Neural cell (in vitro differentiated cells): ENCODE measurements at regions not wholly inside any gene's neighbourhood (a gene's known extent, or its start where the extent isn't known, plus 50 kb on each side); places are given as distances from the start of the nearest gene placed in this dataset.

Source experiments
- H2AFZ ChIP-seq: fragments of 200-600, 300-800 bp; sonication (generic), shearing (Covaris generic); 2 replicates; pipeline ENCODE4 v1.6.0; 2014; ENCODE audit warnings: low read depth, mild to moderate bottlenecking, antibody characterized with exemption, low read length, moderate library complexity
- H3F3A ChIP-seq: fragments of 200-600 bp; shearing (Covaris generic); 2 replicates; pipeline ENCODE4 v1.6.1; 2016; ENCODE audit warnings: mild to moderate bottlenecking, moderate library complexity, mixed read lengths, antibody characterized with exemption, low read length; ENCODE audit not compliant: insufficient read depth, poor library complexity, severe bottlenecking
- H3K27ac ChIP-seq: fragments of 200-600, 300-800 bp; sonication (generic), shearing (Covaris generic); 2 replicates; pipeline ENCODE4 v1.5.1; 2014; ENCODE audit warnings: mild to moderate bottlenecking, low read length, moderate library complexity
- H3K27me3 ChIP-seq: fragments of 300-800, 200-600 bp; sonication (generic), shearing (Covaris generic); 2 replicates; pipeline ENCODE4 v1.6.0; 2014; ENCODE audit warnings: mild to moderate bottlenecking, low read depth, low read length, moderate library complexity; ENCODE audit not compliant: insufficient read depth
- H3K36me3 ChIP-seq: fragments of 300-800, 200-600 bp; sonication (generic), shearing (Covaris generic); 2 replicates; pipeline ENCODE4 v1.5.1; 2014; ENCODE audit warnings: mild to moderate bottlenecking, antibody characterized with exemption, low read length, moderate library complexity; ENCODE audit not compliant: insufficient read depth
- H3K4me2 ChIP-seq: fragments of 300-800, 200-600 bp; sonication (generic), shearing (Covaris generic); 2 replicates; pipeline ENCODE4 v1.6.0; 2014; ENCODE audit warnings: mild to moderate bottlenecking, low read length
- H3K4me3 ChIP-seq: fragments of 300-800, 200-600 bp; sonication (generic), shearing (Covaris generic); 2 replicates; pipeline ENCODE4 v1.5.1; 2014; ENCODE audit warnings: mild to moderate bottlenecking, low read length, moderate library complexity
- H3K79me2 ChIP-seq: fragments of 200-600 bp; shearing (Covaris generic); replicated peaks from 2 replicates; pipeline ENCODE4 v1.6.0; 2014; ENCODE audit warnings: mild to moderate bottlenecking, low read length, moderate library complexity; ENCODE audit not compliant: insufficient read depth
- H3K9ac ChIP-seq: fragments of 300-800, 200-600 bp; sonication (generic), shearing (Covaris generic); 2 replicates; pipeline ENCODE4 v1.6.1; 2016; ENCODE audit warnings: mild to moderate bottlenecking, low read length, mixed read lengths
- H3K9me2 ChIP-seq: fragments of 200-600 bp; shearing (Covaris generic); 2 replicates; pipeline ENCODE4 v1.6.1; 2016; ENCODE audit warnings: mild to moderate bottlenecking, low read length, mixed read lengths; ENCODE audit not compliant: insufficient read depth
- H3K9me3 ChIP-seq: fragments of 200-600, 300-800 bp; sonication (generic), shearing (Covaris generic); 2 replicates; pipeline ENCODE4 v1.6.1; 2016; ENCODE audit warnings: mild to moderate bottlenecking, mixed run types, low read length, moderate library complexity, mixed read lengths
- H4K20me1 ChIP-seq: fragments of 200-600 bp; shearing (Covaris generic); 2 replicates; pipeline ENCODE4 v1.6.1; 2016; ENCODE audit warnings: mild to moderate bottlenecking, mixed run types; ENCODE audit not compliant: insufficient read depth
- EP300 ChIP-seq: fragments of 450-650 bp; conservative IDR thresholded peaks from 2 replicates; pipeline ENCODE4 v1.6.1; 2014; ENCODE audit warnings: antibody characterized with exemption, mild to moderate bottlenecking, moderate library complexity; ENCODE audit not compliant: poor library complexity, severe bottlenecking
- EZH2 ChIP-seq: fragments of 200-600, 300-800 bp; shearing (Covaris generic), sonication (generic); IDR thresholded peaks from 2 replicates; pipeline ENCODE4 v1.6.1; 2014; ENCODE audit warnings: antibody characterized with exemption, low read length, borderline replicate concordance, mild to moderate bottlenecking; ENCODE audit not compliant: insufficient read depth, poor library complexity, severe bottlenecking
- MXI1 ChIP-seq: fragments of 450-650 bp; conservative IDR thresholded peaks from 2 replicates; pipeline ENCODE4 v1.6.1; 2014; ENCODE audit warnings: antibody characterized with exemption, mild to moderate bottlenecking; ENCODE audit not compliant: poor library complexity, severe bottlenecking
- POLR2AphosphoS5 ChIP-seq: IDR thresholded peaks from 2 replicates; pipeline ENCODE4 v1.6.1; 2012
- RAD21 ChIP-seq: fragments of 450-650 bp; conservative IDR thresholded peaks from 2 replicates; pipeline ENCODE4 v1.6.1; 2014; ENCODE audit warnings: antibody characterized with exemption, mild to moderate bottlenecking, moderate library complexity
- REST ChIP-seq: IDR thresholded peaks from 2 replicates; pipeline ENCODE4 v1.6.1; 2012; ENCODE audit warnings: borderline replicate concordance
- SMC3 ChIP-seq: fragments of 450-650 bp; conservative IDR thresholded peaks from 2 replicates; pipeline ENCODE4 v1.6.1; 2014; ENCODE audit warnings: antibody characterized with exemption, mild to moderate bottlenecking, moderate library complexity; ENCODE audit not compliant: poor library complexity
- TAF1 ChIP-seq: IDR thresholded peaks from 2 replicates; pipeline ENCODE4 v1.6.1; 2012; ENCODE audit warnings: low read depth
- TF ChIP-seq, protein P1 (sequence below): fragments of 450-650 bp; IDR thresholded peaks from 2 replicates; pipeline ENCODE4 v1.5.1; 2014; ENCODE audit warnings: antibody characterized with exemption, mild to moderate bottlenecking, moderate library complexity; ENCODE audit not compliant: poor library complexity, severe bottlenecking

- Histone ChIP-seq H3K9ac (no peak overlapping the region), H3K4me3 (no peak overlapping the region), H3K9me2 (no peaks in the 10 kb centered on the region), H3K27ac (no peak overlapping the region), H2AFZ (no peak overlapping the region), H3K27me3 (peaks cover 6% of the 10 kb centered on the region), H3K4me2 (no peak overlapping the region), H4K20me1 (no peaks in the 10 kb centered on the region), H3F3A (no peaks in the 10 kb centered on the region), H3K9me3 (no peaks in the 10 kb centered on the region), H3K36me3 (no peaks in the 10 kb centered on the region), H3K79me2 (no peaks in the 10 kb centered on the region)
- no peak for TF ChIP-seq REST
- TF ChIP-seq, protein P1, sequence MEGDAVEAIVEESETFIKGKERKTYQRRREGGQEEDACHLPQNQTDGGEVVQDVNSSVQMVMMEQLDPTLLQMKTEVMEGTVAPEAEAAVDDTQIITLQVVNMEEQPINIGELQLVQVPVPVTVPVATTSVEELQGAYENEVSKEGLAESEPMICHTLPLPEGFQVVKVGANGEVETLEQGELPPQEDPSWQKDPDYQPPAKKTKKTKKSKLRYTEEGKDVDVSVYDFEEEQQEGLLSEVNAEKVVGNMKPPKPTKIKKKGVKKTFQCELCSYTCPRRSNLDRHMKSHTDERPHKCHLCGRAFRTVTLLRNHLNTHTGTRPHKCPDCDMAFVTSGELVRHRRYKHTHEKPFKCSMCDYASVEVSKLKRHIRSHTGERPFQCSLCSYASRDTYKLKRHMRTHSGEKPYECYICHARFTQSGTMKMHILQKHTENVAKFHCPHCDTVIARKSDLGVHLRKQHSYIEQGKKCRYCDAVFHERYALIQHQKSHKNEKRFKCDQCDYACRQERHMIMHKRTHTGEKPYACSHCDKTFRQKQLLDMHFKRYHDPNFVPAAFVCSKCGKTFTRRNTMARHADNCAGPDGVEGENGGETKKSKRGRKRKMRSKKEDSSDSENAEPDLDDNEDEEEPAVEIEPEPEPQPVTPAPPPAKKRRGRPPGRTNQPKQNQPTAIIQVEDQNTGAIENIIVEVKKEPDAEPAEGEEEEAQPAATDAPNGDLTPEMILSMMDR, result no peak
- no peak for TF ChIP-seq TAF1
- no peak for TF ChIP-seq RAD21
- no peak for TF ChIP-seq MXI1
- no peak for TF ChIP-seq POLR2AphosphoS5
Measured at GRCh38 chr21:38914528-38915293, 109.0 kb downstream of the ETS2 start.

DNA sequence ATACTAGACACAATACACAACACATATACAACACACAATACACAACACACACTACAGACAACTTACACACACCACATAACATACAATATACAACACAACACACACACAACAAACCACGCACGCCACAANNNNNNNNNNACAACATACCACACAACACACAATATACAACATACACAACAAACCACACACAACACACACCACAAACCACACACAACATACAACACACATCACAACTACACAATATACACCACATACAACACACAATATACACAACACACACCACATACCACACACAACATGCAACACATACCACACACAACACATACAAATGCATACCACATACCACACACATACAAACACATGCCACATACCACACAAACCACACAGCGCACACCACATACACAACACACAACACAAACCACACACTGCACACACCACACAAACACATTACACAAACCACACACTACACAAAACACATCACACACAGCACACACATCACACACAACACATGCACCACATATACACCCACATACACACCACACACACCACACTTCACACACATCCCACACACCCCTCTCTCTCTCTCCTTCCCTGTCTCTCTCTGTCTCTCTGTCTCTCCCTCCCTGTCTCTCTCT is 108.3 kb downstream of the ETS2 start:
- Histone ChIP-seq H2AFZ (no peak overlapping the region), H3K79me2 (no peaks in the 10 kb centered on the region), H4K20me1 (no peaks in the 10 kb centered on the region), H3K4me3 (no peak overlapping the region), H3K9ac (no peak overlapping the region), H3K27me3 (peaks cover 6% of the 10 kb centered on the region), H3K27ac (no peak overlapping the region), H3K9me2 (no peaks in the 10 kb centered on the region), H3K4me2 (no peak overlapping the region), H3F3A (no peaks in the 10 kb centered on the region), H3K36me3 (no peaks in the 10 kb centered on the region), H3K9me3 (no peaks in the 10 kb centered on the region)
- no peak for TF ChIP-seq SMC3
- no peak for TF ChIP-seq MXI1
- no peak for TF ChIP-seq TAF1
- TF ChIP-seq, protein P1, result no peak
- no peak for TF ChIP-seq RAD21
- TF ChIP-seq EZH2, result no peak
- TF ChIP-seq REST, result no peak
- TF ChIP-seq POLR2AphosphoS5, result no peak
- TF ChIP-seq EP300, result no peak
